ENCODE measurements at regions not wholly inside any gene's neighbourhood (a gene's known extent, or its start where the extent isn't known, plus 50 kb on each side); places are given as distances from the start of the nearest gene placed in this dataset.

GRCh38 chr2:14557111-14557510, 75.4 kb upstream of the LRATD1 start:
- Histone ChIP-seq H3K27me3 (ENCODE audit: control insufficient read depth in 1 of 2, insufficient read depth in 2 of 2, low read length in 2 of 2) (no peaks in the 10 kb centered on the region), H3K79me2 (ENCODE audit: insufficient read depth, low read length) (no peaks in the 10 kb centered on the region), H3K36me3 (replicated peaks in 1 of 2; ENCODE audit: control insufficient read depth in 1 of 2, insufficient read depth in 2 of 2, low read length in 2 of 2) (no peaks in the 10 kb centered on the region), H2AFZ (ENCODE audit: low read length) (no peak overlapping the region), H3K9ac (ENCODE audit: insufficient read depth, low read depth, low read length) (no peak overlapping the region), H3K4me3 (replicated peaks in 1 of 3; ENCODE audit: insufficient read depth in 1 of 3, low read depth in 2 of 3, low read length in 3 of 3) (no peak overlapping the region), H3K9me3 (ENCODE audit: low read length) (no peaks in the 10 kb centered on the region), H4K20me1 (ENCODE audit: insufficient read depth, low read length) (no peaks in the 10 kb centered on the region), H3K4me2 (ENCODE audit: low read depth, low read length) (no peak overlapping the region), H3K27ac (ENCODE audit: extremely low read length, insufficient read depth, low read length) (no peak overlapping the region), H3K4me1 (ENCODE audit: insufficient read depth, low read length) (no peaks in the 10 kb centered on the region)
- ATAC-seq: no peak
- in situ Hi-C loops (cut with HindIII; ENCODE audit: extremely low pct_ligation_motif_present, low pct_unique_long_range_greater_than_20kb): no loop called here
- WGBS (ENCODE audit: low lambda C conversion rate): 0% methylated on average over 1 of the region's 1 CpG
- BruUV-seq (replicated peaks): no TSS peak
- TF ChIP-seq SRSF4 (IDR thresholded peaks at IDR 0.05; ENCODE audit: low read depth, low read length, poor library complexity, severe bottlenecking) (no peak), KAT7 (CRISPR knock-in tag; IDR thresholded peaks at IDR 0.05; ENCODE audit: borderline replicate concordance) (no peak), TP53 (CRISPR knock-in tag; conservative IDR thresholded peaks at IDR 0.05) (no peak), ZNF644 (CRISPR knock-in tag; IDR thresholded peaks at IDR 0.05; ENCODE audit: low read depth) (no peak), TEF (CRISPR knock-in tag; IDR thresholded peaks at IDR 0.05) (no peak)
- intact Hi-C loops (cut with micrococcal nuclease; ENCODE audit: unreplicated experiment): no loop called here
- FAIRE-seq: no peak
- no peak for DNase-seq (ENCODE audit: low spot score)
- ChIA-PET POLR2A (no interaction called here), CTCF (ENCODE audit: low intra/inter-chr PET ratio, low total read pairs) (no interaction called here)

DNA sequence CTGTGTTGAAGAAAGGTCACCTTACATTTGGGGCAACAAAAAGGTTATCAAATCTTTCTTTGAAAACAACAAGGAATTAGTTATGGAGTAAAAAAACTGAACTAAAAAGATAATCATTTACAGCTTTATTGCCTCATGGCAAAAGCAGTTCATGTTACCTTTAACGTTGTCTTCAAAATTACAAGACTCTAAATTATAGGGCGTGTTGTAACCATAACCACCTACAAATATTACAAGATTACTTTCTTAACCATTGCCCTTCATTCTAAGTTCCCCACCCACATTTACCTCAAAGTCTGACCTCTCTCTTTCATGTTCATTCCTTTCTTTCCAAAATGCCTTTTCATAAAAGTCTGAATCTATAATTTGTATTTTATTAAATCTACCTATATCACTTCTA, 74.6 kb upstream of the LRATD1 start:
- ATAC-seq (no peak), DNase-seq (ENCODE audit: low spot score) (no peak), FAIRE-seq (no peak)
- no peaks in the 10 kb centered on the region for H3K79me2 ChIP-seq (ENCODE audit: insufficient read depth, low read length)
- H3K27me3 ChIP-seq (ENCODE audit: control insufficient read depth in 1 of 2, insufficient read depth in 2 of 2, low read length in 2 of 2): no peaks in the 10 kb centered on the region
- H3K9ac ChIP-seq (ENCODE audit: insufficient read depth, low read depth, low read length): no peak overlapping the region
- no peak overlapping the region for H3K27ac ChIP-seq (ENCODE audit: extremely low read length, insufficient read depth, low read length)
- H3K4me3 ChIP-seq (replicated peaks in 1 of 3; ENCODE audit: insufficient read depth in 1 of 3, low read depth in 2 of 3, low read length in 3 of 3): no peak overlapping the region
- CTCF ChIA-PET (ENCODE audit: low intra/inter-chr PET ratio, low total read pairs): no interaction called here
- BruUV-seq (replicated peaks): no TSS peak
- 3% methylated on average over 2 of the region's 2 CpGs for WGBS (ENCODE audit: low lambda C conversion rate)
- no peak overlapping the region for H2AFZ ChIP-seq (ENCODE audit: low read length)
- no peaks in the 10 kb centered on the region for H3K4me1 ChIP-seq (ENCODE audit: insufficient read depth, low read length)
- no peaks in the 10 kb centered on the region for H3K36me3 ChIP-seq (replicated peaks in 1 of 2; ENCODE audit: control insufficient read depth in 1 of 2, insufficient read depth in 2 of 2, low read length in 2 of 2)
- H4K20me1 ChIP-seq (ENCODE audit: insufficient read depth, low read length): no peaks in the 10 kb centered on the region
- POLR2A ChIA-PET: no interaction called here
- intact Hi-C loops (cut with micrococcal nuclease; ENCODE audit: unreplicated experiment): no loop called here
- no peak overlapping the region for H3K4me2 ChIP-seq (ENCODE audit: low read depth, low read length)
- in situ Hi-C loops (cut with HindIII; ENCODE audit: extremely low pct_ligation_motif_present, low pct_unique_long_range_greater_than_20kb): no loop called here
- no peaks in the 10 kb centered on the region for H3K9me3 ChIP-seq (ENCODE audit: low read length)
- no peak for TF ChIP-seq ZNF451 (CRISPR knock-in tag; IDR thresholded peaks at IDR 0.05)
- no peak for TF ChIP-seq ZNF275 (CRISPR knock-in tag; IDR thresholded peaks at IDR 0.05; ENCODE audit: borderline replicate concordance)
- no peak for TF ChIP-seq SIX1 (CRISPR knock-in tag; IDR thresholded peaks at IDR 0.05; ENCODE audit: borderline replicate concordance)
- TF ChIP-seq POLR2AphosphoS2 (IDR thresholded peaks at IDR 0.05; ENCODE audit: low read depth, low read length): no peak
- no peak for TF ChIP-seq CEBPG (CRISPR knock-in tag; IDR thresholded peaks at IDR 0.05)
- no peak for TF ChIP-seq ZNF10 (CRISPR knock-in tag; IDR thresholded peaks at IDR 0.05; ENCODE audit: borderline replicate concordance, low read depth)
- TF ChIP-seq THAP8 (CRISPR knock-in tag; IDR thresholded peaks at IDR 0.05; ENCODE audit: borderline replicate concordance): no peak
- TF ChIP-seq AGO1 (IDR thresholded peaks at IDR 0.05; ENCODE audit: low read depth, low read length, poor library complexity, severe bottlenecking): no peak
- no peak for TF ChIP-seq ZNF761 (CRISPR knock-in tag; conservative IDR thresholded peaks at IDR 0.05)
- no peak for TF ChIP-seq ZNF33B (CRISPR knock-in tag; IDR thresholded peaks at IDR 0.05)
- TF ChIP-seq ZNF343 (CRISPR knock-in tag; IDR thresholded peaks at IDR 0.05): no peak
- TF ChIP-seq ZKSCAN5 (CRISPR knock-in tag; IDR thresholded peaks at IDR 0.05): no peak
- no peak for TF ChIP-seq SNAI1 (CRISPR knock-in tag; IDR thresholded peaks at IDR 0.05; ENCODE audit: borderline replicate concordance)
- TF ChIP-seq MTA3 (CRISPR knock-in tag; IDR thresholded peaks at IDR 0.05): no peak
- no peak for TF ChIP-seq KLF12 (CRISPR knock-in tag; IDR thresholded peaks at IDR 0.05; ENCODE audit: borderline replicate concordance)

Measured in HepG2 (cell line).